ENCODE measurements at regions not wholly inside any gene's neighbourhood (a gene's known extent, or its start where the extent isn't known, plus 50 kb on each side); places are given as distances from the start of the nearest gene placed in this dataset.
"Not testable (repeated sequence)": the region's sequence is repeated elsewhere in the genome, so short reads cannot be mapped to it uniquely, and the experiment has no call there.

DNA sequence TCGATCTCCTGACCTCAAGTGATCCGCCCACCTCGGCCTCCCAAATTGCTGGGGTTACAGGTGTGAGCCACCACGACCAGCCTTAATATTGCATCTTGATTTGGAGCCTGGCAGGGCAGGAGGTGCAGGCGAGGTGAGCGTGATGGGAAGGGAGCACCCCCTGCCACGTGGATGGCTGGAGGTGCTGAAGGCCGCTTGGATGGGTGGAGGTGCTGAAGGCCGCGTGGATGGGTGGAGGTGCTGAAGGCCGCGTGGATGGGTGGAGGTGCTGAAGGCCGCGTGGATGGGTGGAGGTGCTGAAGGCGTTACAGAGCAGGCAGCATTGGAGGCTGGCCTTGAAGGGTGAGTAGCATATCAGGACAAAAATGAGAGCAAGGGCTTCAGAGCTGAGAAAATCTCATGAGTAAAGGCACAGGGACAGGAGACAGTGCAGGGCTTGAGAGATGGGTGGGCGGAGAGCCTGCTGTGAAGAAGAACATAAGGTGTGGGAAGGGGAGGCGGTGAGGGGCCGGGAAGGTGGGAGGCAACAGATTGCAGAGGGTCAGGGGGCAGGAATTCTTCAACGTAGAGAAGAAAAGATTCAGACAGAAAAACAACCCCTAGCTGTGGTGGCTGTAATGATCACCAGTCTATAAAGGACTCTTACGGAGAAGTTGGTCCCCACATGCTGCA, 101.7 kb upstream of the SEC14L1 start:
- no peak for DNase-seq

GRCh38 chr17:77042476-77043231, 98.1 kb upstream of the SEC14L1 start:
- DNase-seq = no peak

DNA sequence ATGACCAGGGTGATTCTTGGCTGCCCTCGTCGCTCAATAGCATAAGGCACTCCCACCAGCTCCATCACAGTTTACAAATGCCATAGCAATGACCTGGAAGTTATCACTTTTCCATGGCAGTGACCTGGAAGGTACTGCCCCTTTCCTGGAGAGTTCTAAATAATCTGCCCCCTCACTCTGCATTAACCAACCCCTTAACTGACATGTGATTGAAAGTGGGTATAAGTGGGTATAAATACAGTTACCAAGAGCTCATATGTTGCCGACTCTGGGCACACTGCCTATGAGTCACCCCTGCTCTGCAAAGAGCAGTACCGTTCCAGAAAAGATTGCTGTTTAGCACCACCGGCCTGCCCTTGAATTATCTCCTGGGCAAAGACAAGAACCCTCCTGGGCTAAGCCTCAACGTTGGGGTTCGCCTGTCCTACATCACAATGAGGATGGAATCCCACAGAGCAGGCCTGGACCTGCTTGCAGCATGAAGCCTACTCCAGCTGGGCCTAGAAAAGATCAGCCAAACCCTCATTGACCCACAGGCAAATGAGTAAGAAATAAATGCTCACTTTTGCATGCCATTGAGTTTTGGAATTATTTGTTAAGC, 95.2 kb upstream of the SEC14L1 start:
- DNase-seq = no peak

DNA sequence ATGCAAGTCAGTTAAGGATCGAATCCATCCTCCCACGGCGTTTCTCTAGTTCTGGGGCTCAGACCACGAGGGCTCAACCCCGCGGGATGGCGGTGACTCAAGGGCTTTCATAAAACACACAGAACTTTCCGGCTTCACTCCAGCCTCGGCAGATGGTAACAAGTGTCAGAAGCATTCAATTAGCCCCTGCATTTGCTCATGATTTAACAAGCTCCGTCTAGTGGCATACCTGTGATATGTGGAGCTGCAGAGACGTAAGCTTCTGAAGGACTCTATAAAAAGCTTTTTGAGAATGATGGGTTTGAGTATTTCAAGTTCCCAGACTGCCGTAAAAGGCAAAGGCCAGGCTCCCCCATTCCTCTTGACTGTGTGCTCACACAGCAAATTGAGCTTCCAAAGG, 91.3 kb upstream of the SEC14L1 start:
- no peak for DNase-seq

GRCh38 chr17:77050901-77051300, 89.9 kb upstream of the SEC14L1 start:
- not testable (repeated sequence) for DNase-seq

DNA sequence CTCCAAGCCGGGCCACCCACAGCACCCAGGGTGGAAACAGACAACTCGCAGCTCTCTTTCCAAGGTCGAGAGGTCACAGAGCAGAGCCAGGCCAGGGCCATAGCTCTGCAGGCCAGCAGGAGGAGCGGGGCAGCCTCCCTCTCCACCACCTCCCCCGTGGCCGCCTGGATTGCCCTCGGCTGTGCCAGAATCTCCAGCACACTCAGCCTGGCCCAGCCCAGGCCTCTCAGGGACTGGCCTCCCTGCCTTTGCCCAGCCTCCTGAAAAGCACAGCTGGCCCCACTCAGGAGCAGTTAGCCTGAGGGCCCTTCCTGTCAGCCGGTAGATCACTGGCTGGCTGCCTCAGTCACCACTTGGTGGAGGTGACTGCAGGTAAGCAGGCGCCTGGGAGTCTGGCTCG, 85.8 kb upstream of the SEC14L1 start:
- DNase-seq = no peak

- no peak for DNase-seq
Observed at GRCh38 chr17:77055453-77055852, 85.3 kb upstream of the SEC14L1 start.

GRCh38 chr17:77058016-77058415, 82.8 kb upstream of the SEC14L1 start:
- no peak for DNase-seq

DNA sequence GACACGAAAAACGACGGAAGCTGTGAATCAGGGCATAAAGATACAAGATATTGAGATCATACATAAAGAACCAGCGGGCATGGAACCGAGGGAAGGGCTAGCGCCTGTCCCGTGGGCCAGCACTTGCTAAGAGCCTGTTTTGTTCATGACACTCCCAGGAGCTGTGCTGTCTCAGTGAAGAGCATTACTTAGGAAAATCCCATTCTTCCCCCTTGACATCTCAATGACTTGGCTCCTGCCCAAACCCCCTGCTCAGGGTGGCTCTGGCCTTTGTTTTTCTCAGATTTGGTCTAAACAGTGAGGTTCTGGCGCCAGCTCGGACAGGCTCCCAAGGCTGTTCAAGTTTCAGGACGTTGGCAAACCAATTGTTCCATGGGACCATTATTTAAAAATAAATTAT, 79.1 kb upstream of the SEC14L1 start:
- no peak for DNase-seq

DNA sequence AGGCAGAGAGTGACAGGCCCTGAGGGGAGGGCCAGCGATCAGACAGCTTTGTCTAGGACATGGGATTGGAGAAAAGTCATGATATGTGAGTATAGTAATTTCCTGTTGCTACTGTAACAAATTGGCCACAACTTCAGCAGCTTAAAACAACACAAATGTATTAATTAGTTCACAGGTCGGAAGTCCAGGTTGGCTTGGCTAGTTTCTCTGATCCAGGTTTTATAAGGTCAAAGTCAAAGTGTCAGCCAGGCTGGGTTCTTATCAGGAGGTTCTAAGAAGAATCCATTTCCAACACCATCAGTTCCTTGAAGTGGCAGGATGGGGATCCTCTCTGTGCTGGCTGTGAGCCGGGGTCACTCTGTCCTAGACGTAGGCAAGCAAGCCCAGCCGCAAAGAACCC, 76.2 kb upstream of the SEC14L1 start:
- no peak for DNase-seq

- DNase-seq = no peak
Observed at GRCh38 chr17:77066165-77066564, 74.6 kb upstream of the SEC14L1 start.

- not testable (repeated sequence) for DNase-seq
Observed at GRCh38 chr17:77066726-77067409, 73.9 kb upstream of the SEC14L1 start.

DNA sequence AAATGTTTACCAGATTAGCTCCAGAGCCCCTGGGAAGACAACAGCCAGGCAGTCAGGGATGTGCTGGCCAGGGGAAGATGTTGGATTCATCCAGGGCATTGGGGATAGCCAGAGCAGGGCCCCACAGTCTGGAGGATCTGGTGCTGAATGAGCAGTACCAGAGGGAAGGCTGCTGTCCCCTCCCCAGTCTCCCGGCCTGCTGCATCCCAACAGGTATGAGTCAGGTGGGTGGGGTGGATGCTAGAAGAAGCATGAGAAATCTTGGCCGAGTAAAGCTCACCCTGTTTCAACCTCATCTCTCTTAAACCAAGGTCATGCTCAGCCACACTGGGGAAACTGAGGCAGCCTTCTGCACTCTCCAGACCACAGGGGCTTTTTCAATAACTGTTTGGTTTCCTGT, 71.9 kb upstream of the SEC14L1 start:
- no peak for DNase-seq

GRCh38 chr17:77070888-77071279, 69.9 kb upstream of the SEC14L1 start:
- no peak for DNase-seq

DNA sequence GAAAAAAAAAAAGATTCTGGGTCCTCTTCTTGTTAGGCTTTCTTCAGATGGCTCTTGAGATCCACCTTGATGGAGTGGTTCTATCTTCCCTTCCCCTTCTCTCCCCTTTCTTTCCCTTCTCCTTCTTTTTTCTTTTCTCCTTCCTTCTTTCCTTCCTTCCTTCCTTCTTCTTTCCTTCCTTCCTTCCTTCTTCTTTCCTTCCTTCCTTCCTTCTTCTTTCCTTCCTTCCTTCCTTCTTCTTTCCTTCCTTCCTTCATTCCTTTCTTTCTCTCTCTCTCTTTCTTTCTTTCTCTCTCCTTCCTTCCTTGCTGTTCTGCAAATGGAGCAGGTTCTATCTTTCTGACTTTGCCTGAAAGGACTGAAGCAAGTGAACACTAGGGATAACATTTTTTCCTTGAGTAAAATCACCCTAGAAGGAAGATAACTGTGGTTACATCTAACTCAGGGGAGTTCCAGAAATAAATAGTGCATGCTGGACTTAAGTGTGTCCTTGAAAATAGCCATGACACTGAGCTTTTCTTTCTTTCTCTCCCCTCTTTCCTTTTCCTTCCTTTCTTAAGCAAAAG, 68.8 kb upstream of the SEC14L1 start:
- no peak for DNase-seq

DNA sequence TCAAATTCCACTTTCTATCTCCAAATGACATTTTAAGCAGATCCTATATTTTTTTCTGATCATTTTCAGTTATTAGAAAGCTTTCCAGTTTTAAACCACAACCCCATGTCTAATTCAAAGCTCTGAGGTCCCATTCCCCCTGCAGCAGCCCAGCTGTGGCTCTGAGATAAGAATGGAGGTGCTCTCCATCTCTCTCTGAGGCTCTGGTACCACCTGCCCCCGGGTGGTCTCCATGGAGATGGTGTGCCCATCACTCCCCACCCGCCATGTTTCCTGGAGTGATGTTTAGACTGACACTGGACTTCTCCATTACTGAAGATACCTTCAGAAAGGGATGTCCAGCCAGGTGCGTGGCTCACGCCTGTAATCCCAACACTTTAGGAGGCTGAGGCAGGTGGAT, 68.1 kb upstream of the SEC14L1 start:
- no peak for DNase-seq

DNA sequence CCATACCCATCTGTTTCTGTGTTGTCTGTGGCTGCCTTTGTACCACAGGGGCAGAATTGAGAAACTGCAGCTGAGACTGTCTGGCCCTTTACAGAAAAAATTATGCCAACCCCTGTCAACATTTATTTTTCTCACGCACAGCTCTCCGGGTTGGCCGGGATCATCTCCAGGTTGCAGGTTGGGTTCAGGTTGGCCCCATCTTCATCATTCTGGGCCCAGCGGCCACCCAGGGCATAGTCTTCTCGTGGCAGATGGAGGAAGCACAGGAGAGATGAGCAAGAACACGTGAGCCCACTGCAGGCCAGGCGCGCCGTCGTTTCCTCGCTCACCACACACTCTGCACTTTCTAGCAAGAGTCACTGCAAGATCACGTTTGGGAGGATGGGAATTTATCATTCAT, 66.1 kb upstream of the SEC14L1 start:
- DNase-seq = no peak

DNA sequence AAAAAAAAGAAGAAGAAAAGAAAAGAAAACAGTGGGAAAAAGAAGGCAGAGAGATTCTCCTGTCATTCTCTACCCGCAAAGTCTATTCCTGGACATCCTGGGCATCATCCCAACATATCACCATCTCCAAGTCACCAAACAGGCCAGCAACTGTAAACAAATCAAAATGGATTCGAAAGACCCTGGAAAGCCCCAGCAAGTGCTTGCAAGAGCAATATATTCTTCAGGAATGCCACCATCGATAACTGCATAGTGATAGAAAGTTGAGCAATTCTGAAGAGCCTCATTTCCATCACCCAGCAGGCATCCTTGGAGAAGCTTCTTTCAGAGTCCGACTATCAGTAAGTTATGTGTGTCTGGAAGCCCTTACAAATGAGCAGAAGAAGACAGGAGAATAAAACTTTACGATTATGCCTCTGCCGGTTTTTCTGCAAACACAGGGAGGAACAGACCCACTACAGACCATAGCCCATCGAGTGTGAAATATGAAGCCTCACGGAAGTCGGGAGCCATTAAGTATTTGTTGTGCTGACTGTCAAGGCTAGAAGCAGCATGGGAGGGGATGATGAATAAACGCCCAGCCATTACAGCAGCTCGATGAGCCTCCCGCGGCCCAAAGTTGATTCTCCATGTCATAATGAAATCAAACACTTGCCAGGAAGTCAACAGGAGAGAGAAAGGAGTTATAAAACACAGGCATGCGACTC, 64.5 kb upstream of the SEC14L1 start:
- DNase-seq = no peak

- no peak for DNase-seq
Observed at GRCh38 chr17:77083531-77083930, 57.2 kb upstream of the SEC14L1 start.

DNA sequence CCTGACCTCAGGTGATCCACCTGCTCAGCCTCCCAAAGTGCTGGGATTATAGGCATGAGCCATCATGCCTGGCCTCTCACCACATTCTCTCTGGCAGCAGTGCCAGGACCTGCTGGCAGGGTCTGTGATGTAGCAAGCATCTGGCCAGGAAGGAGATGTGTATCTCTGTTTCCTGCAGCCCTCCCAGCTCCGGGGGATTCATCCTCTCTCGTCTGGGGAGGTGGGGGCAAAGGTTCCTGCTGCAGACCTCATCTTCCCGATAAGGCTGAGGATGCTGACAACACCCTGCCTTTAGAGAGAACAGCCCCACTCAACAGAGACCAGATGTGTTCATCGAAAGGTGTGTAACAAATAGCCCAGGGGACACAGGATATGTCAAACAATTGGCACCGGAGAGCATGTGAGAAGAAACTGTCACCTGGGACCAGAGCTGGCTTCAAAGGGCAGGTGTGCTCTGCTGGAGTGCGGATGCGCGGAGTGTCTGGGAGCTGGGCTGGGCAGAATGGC, 54.8 kb upstream of the SEC14L1 start:
- no peak for DNase-seq

GRCh38 chr17:77086433-77087010, 54.2 kb upstream of the SEC14L1 start:
- peak; percentile 96 for DNase-seq
